ENCODE measurements at regions not wholly inside any gene's neighbourhood (a gene's known extent, or its start where the extent isn't known, plus 50 kb on each side); places are given as distances from the start of the nearest gene placed in this dataset.

- DNase-seq: peak; percentile 7
Observed at GRCh38 chr9:79799691-79800335, 228.0 kb downstream of the TLE4 start.

DNA sequence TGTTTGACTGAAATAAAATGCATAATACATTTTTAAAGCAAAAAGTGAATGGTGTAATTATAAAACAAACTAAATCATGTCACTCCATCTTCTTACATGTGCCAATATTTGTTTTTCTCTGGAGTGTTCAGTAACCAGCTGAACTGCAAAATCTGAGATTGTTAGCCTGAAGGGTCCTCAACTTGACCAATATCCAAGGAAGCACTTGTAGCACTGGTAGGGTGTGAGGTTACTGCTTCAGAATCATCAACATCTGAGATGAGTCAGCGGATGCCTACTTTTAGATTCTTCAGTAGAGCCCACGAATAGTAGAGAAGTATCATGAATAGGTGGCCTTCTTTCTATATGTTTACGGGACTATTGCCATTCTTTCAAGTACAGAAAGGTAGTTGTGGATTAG is 226.7 kb downstream of the TLE4 start:
- no peak for DNase-seq

DNA sequence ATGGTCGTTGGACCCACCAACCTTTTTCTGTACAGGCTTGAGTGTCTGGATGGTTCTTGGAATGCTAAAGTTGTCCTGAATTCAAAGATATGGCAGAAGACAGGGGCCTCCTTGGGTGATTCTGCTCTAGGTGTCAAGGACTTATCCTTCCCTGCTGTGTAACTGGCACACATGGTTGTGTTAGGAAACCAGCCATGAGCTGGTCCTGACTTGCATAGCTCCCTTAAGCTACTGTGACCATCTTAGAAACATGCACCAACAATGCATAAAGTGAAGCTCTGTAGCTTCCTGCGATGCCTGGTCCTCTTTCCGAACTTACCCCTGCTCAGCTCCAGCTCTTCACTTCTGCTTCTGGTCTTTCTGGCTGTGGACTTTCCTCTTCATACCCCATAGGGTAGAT is 224.6 kb downstream of the TLE4 start:
- DNase-seq: no peak

GRCh38 chr9:79788662-79789061 is 216.9 kb downstream of the TLE4 start:
- no peak for DNase-seq

- DNase-seq: no peak
Observed at GRCh38 chr9:79781263-79781662, 209.5 kb downstream of the TLE4 start.

- no peak for DNase-seq
Observed at GRCh38 chr9:79780559-79780958, 208.8 kb downstream of the TLE4 start.

- no peak for DNase-seq
Observed at GRCh38 chr9:79779901-79780300, 208.1 kb downstream of the TLE4 start.

- no peak for DNase-seq
Observed at GRCh38 chr9:79778581-79778980, 206.8 kb downstream of the TLE4 start.

DNA sequence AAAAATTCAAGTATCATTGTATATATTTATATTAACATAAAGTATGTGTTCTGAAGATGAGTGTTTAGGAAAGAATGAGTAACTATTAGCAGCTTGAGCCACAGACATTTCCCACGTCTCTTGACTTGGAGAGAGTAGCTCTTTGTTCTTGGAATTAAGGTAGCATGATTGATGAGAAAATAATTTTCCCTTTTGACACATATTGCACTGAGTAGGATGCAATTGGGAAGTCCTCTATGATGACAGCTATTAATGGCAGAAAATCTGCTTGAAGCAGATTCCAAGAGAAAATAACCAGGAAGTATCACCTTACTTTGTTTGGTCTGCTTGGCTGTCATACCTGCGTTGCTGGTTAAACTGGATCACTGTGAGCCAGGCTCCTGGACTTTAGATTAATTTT is 204.8 kb downstream of the TLE4 start:
- DNase-seq: no peak
